GM23338 (cell line): ENCODE measurements at regions not wholly inside any gene's neighbourhood (a gene's known extent, or its start where the extent isn't known, plus 50 kb on each side); places are given as distances from the start of the nearest gene placed in this dataset.
"Not testable (repeated sequence)": the region's sequence is repeated elsewhere in the genome, so short reads cannot be mapped to it uniquely, and the experiment has no call there.

ENCODE experiments used
- ATAC-seq: fragments of 200-7000 bp; cut with Tn5 transposase; 3 replicates; pipeline ENCODE4 v1.9.1; 2020
- DNase-seq: peaks from one replicate; pipeline ENCODE4 v3.0.0-alpha.2; 2015; ENCODE audit warnings: low spot score
- H2AFZ ChIP-seq: fragments of 200-600 bp; sonication (generic); 2 replicates; pipeline ENCODE4 v1.8.0; 2016; ENCODE audit warnings: antibody characterized with exemption, mild to moderate bottlenecking, moderate library complexity
- H3F3A ChIP-seq: fragments of 200-600 bp; sonication (generic); replicated peaks from 2 replicates; pipeline ENCODE4 v1.8.0; 2017; ENCODE audit warnings: antibody characterized with exemption, mixed run types, low read depth
- H3K27ac ChIP-seq: fragments of 200-600 bp; sonication (generic); 2 replicates; pipeline ENCODE4 v1.6.1; 2016; ENCODE audit warnings: low read depth
- H3K27me3 ChIP-seq: fragments of 200-600 bp; sonication (generic); 2 replicates; pipeline ENCODE4 v1.8.0; 2016; ENCODE audit warnings: mild to moderate bottlenecking, mixed run types, moderate library complexity; ENCODE audit not compliant: insufficient read depth
- H3K36me3 ChIP-seq: fragments of 200-600 bp; sonication (generic); 2 replicates; pipeline ENCODE4 v1.8.0; 2016; ENCODE audit warnings: mild to moderate bottlenecking; ENCODE audit not compliant: insufficient read depth
- H3K4me1 ChIP-seq: fragments of 200-600 bp; sonication (generic); 2 replicates; pipeline ENCODE4 v1.8.0; 2016; ENCODE audit warnings: mild to moderate bottlenecking, moderate library complexity; ENCODE audit not compliant: insufficient read depth
- H3K4me2 ChIP-seq: fragments of 200-600 bp; sonication (generic); 2 replicates; pipeline ENCODE4 v1.7.1; 2017; ENCODE audit warnings: mixed run types
- H3K4me3 ChIP-seq: fragments of 200-600 bp; sonication (generic); 2 replicates; pipeline ENCODE4 v1.6.1; 2016; ENCODE audit warnings: mixed run types
- H3K79me2 ChIP-seq: fragments of 200-600 bp; sonication (generic); replicated peaks from 2 replicates; pipeline ENCODE4 v1.8.0; 2017; ENCODE audit warnings: mild to moderate bottlenecking; ENCODE audit not compliant: insufficient read depth
- H3K9me2 ChIP-seq: fragments of 200-600 bp; sonication (generic); 2 replicates; pipeline ENCODE4 v1.8.0; 2017; ENCODE audit not compliant: insufficient read depth
- H4K20me1 ChIP-seq: fragments of 200-600 bp; sonication (generic); replicated peaks from 2 replicates; pipeline ENCODE4 v1.8.0; 2017; ENCODE audit warnings: mild to moderate bottlenecking; ENCODE audit not compliant: insufficient read depth
- H3K27ac Mint-ChIP-seq: 2 replicates; pipeline ENCODE4 v1.8.0; 2020; ENCODE audit warnings: inconsistent platforms, mild to moderate bottlenecking, moderate library complexity, mixed read lengths
- H3K27me3 Mint-ChIP-seq: 3 replicates; pipeline ENCODE4 v1.8.0; 2022; ENCODE audit warnings: low read depth, mild to moderate bottlenecking, moderate library complexity, mixed read lengths, inconsistent platforms; ENCODE audit not compliant: insufficient read depth, poor library complexity
- H3K36me3 Mint-ChIP-seq: 3 replicates; pipeline ENCODE4 v1.8.0; 2021; ENCODE audit warnings: low read depth, mild to moderate bottlenecking, inconsistent platforms, moderate library complexity, mixed read lengths
- H3K4me1 Mint-ChIP-seq: 3 replicates; pipeline ENCODE4 v1.8.0; 2020; ENCODE audit warnings: mild to moderate bottlenecking, inconsistent platforms, mixed read lengths
- H3K4me3 Mint-ChIP-seq: 3 replicates; pipeline ENCODE4 v1.8.0; 2021; ENCODE audit warnings: moderate library complexity, mild to moderate bottlenecking, inconsistent platforms, mixed read lengths
- H3K9me3 Mint-ChIP-seq: 3 replicates; pipeline ENCODE4 v1.8.0; 2020; ENCODE audit warnings: moderate library complexity, mild to moderate bottlenecking, inconsistent platforms, mixed read lengths

DNA sequence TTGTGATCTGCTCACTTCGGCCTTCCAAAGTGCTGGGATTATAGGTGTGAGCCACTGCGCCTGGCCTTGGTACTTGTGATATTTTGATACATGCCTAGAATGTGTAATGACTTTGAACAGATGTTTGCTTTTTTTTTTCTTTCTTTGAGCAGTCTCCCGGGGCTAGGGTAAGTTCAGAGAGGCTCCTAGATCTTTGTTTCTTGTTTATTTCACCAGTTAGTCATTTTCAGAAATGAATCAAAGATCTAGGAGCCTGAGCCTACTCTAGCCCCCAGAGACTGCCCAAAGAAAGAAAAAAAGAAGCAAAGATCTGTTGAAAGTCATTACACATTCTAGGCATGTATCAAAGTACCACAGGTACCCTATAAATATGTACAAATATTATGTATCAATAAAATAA lies 66.3 kb downstream of the NPIPB11 start:
- not testable (repeated sequence) for H3K27ac ChIP-seq, H3K4me3 Mint-ChIP-seq, H3K4me2 ChIP-seq, H3K4me1 ChIP-seq, H3K79me2 ChIP-seq, H3K27me3 ChIP-seq, H3K27ac Mint-ChIP-seq, H3K36me3 ChIP-seq, H3F3A ChIP-seq, H4K20me1 ChIP-seq, H3K4me1 Mint-ChIP-seq, H3K27me3 Mint-ChIP-seq, ATAC-seq, H3K36me3 Mint-ChIP-seq, H3K9me2 ChIP-seq, H3K4me3 ChIP-seq, H3K9me3 Mint-ChIP-seq, H2AFZ ChIP-seq, DNase-seq

DNA sequence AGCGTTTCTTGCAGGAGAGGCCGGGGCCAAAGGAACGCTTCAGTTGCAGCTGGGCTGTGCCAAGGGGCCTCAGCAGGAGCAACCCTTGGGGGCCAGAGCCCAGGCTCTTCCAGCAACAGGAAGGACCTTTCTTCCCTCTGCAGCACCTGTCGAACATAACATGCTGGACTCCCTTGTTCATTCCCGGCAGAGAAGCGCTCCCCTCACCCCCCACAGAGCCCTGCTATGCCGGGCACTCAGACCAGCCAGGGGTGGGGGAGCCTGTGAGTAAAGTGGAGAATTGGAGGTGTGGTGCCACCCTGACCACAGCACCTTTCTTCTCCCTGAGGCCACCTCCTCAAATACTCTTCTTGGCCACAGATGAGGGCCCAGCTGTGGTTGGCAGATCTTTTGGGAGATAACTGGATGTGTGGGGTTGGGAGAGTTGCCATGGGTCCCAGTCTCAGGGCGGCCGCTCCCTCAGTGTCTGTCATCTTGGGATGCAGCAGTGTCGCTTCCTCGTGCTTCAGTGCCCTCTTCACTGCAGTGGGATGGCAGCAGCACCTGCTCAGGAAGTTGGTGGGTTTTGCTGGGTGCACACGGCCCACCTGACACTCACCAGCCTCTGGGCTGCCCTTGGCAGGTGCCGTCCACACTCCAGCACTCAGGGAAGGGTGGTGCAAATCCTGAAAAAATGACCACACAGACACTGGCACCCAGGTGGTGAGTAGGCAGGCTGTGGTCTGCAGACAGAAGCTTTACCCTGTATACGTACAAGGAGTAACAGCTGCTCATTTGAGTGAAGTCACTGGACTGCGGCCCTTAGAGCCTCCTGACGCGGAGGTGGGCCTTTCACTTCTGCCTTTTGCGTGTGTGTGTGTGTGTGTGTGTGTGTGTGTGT lies 67.5 kb downstream of the NPIPB11 start:
- not testable (repeated sequence) for H3K36me3 ChIP-seq, H3K27ac ChIP-seq, DNase-seq, H3K4me3 ChIP-seq, H3K9me2 ChIP-seq, H2AFZ ChIP-seq, H3K27me3 Mint-ChIP-seq, H3K4me2 ChIP-seq, H3K27me3 ChIP-seq, H3K4me3 Mint-ChIP-seq, H3K9me3 Mint-ChIP-seq, H3F3A ChIP-seq, ATAC-seq, H3K4me1 ChIP-seq, H3K27ac Mint-ChIP-seq, H3K36me3 Mint-ChIP-seq, H4K20me1 ChIP-seq, H3K79me2 ChIP-seq, H3K4me1 Mint-ChIP-seq

- H3K4me1 ChIP-seq, H3K4me3 ChIP-seq, H3K36me3 Mint-ChIP-seq, H3K27ac Mint-ChIP-seq, ATAC-seq, H3K27me3 ChIP-seq, H3K27me3 Mint-ChIP-seq, H3K4me3 Mint-ChIP-seq, H3K4me1 Mint-ChIP-seq, H3K36me3 ChIP-seq, H3K4me2 ChIP-seq, H3K79me2 ChIP-seq, H3K9me3 Mint-ChIP-seq, H4K20me1 ChIP-seq, H3K27ac ChIP-seq, H2AFZ ChIP-seq, H3K9me2 ChIP-seq, DNase-seq, H3F3A ChIP-seq: not testable (repeated sequence)
These were observed 69.1 kb downstream of the NPIPB11 start for GRCh38 chr16:29337385-29337901.

- not testable (repeated sequence) for H2AFZ ChIP-seq, H4K20me1 ChIP-seq, H3K9me3 Mint-ChIP-seq, H3K27me3 Mint-ChIP-seq, H3K27ac Mint-ChIP-seq, H3K4me3 ChIP-seq, H3K27me3 ChIP-seq, H3K4me1 ChIP-seq, H3F3A ChIP-seq, H3K36me3 Mint-ChIP-seq, H3K9me2 ChIP-seq, H3K4me2 ChIP-seq, H3K27ac ChIP-seq, H3K4me1 Mint-ChIP-seq, DNase-seq, H3K79me2 ChIP-seq, H3K4me3 Mint-ChIP-seq, H3K36me3 ChIP-seq
- ATAC-seq, result peak; percentile 24; the same call in 2 of the 3 replicates
These were observed 71.0 kb downstream of the NPIPB11 start for GRCh38 chr16:29335549-29335846.

GRCh38 chr16:29334776-29335548 lies 71.5 kb downstream of the NPIPB11 start:
- H3K27me3 ChIP-seq, H3K4me1 ChIP-seq, H3K4me1 Mint-ChIP-seq, H3K4me2 ChIP-seq, H3K9me2 ChIP-seq, H3K27ac Mint-ChIP-seq, H3K4me3 Mint-ChIP-seq, H3K9me3 Mint-ChIP-seq, H3K27ac ChIP-seq, H2AFZ ChIP-seq, H3K4me3 ChIP-seq, H3K79me2 ChIP-seq, H3K36me3 Mint-ChIP-seq, ATAC-seq, H3F3A ChIP-seq, H3K27me3 Mint-ChIP-seq, H3K36me3 ChIP-seq, DNase-seq, H4K20me1 ChIP-seq: not testable (repeated sequence)

GRCh38 chr16:29333492-29334097 lies 72.9 kb downstream of the NPIPB11 start:
- H3K4me3 ChIP-seq, H3K36me3 Mint-ChIP-seq, H3K27me3 ChIP-seq, H4K20me1 ChIP-seq, H3K4me1 Mint-ChIP-seq, H3K36me3 ChIP-seq, H3K79me2 ChIP-seq, H3K27ac Mint-ChIP-seq, H2AFZ ChIP-seq, H3K27ac ChIP-seq, H3K4me2 ChIP-seq, H3F3A ChIP-seq, DNase-seq, H3K4me3 Mint-ChIP-seq, H3K9me2 ChIP-seq, H3K27me3 Mint-ChIP-seq, ATAC-seq, H3K9me3 Mint-ChIP-seq, H3K4me1 ChIP-seq: not testable (repeated sequence)
